B cell (primary cell): ENCODE measurements at regions not wholly inside any gene's neighbourhood (a gene's known extent, or its start where the extent isn't known, plus 50 kb on each side); places are given as distances from the start of the nearest gene placed in this dataset.
"Not testable (repeated sequence)": the region's sequence is repeated elsewhere in the genome, so short reads cannot be mapped to it uniquely, and the experiment has no call there.

Experiments
- ATAC-seq: fragments of 200-7000 bp; cut with Tn5 transposase; one replicate; pipeline ENCODE4 v1.10.0; 2021; ENCODE audit warnings: low read depth, mild to moderate bottlenecking, moderate number of reproducible peaks, moderate library complexity
- CTCF ChIA-PET: fragments of 350-600 bp; sonication (Branson Sonifier 250); formaldehyde crosslinking; loops from one replicate; lab custom pipeline; 2021; ENCODE audit warnings: antibody characterized with exemption, inconsistent platforms; lab: Charles Lee
- POLR2A ChIA-PET: fragments of 350-600 bp; sonication (Branson Sonifier 250); formaldehyde crosslinking; loops from one replicate; lab custom pipeline; 2021; ENCODE audit warnings: antibody characterized with exemption; lab: Charles Lee
- DNase-seq: peaks from one replicate; pipeline ENCODE4 v3.0.0; 2013
- H2AFZ ChIP-seq: 2 replicates; pipeline ENCODE4 v1.6.1; 2012; ENCODE audit warnings: mild to moderate bottlenecking, low read depth, low read length; ENCODE audit not compliant: insufficient read depth, poor library complexity, severe bottlenecking
- H3K27ac ChIP-seq, 2 donors: 1 replicate in 1 of 2; 2 replicates in 1 of 2; pipeline ENCODE4 v1.5.1; 2012 to 2013; ENCODE audit warnings: low read length in 2 of 2, mild to moderate bottlenecking in 2 of 2, moderate library complexity in 1 of 2
- H3K27me3 ChIP-seq, 4 experiments: fragments of 200-600 bp in 1 of 4; sonication (generic) in 1 of 4; replicated peaks in 1 of 4; 1 replicate in 2 of 4; 2 replicates in 2 of 4; pipeline versions ENCODE4 v1.6.1 to v1.7.0; 2013 to 2016; ENCODE audit warnings: low read length in 3 of 4, mild to moderate bottlenecking in 2 of 4, mixed read lengths in 1 of 4, moderate library complexity in 1 of 4; ENCODE audit not compliant: insufficient read depth in 4 of 4, control insufficient read depth in 3 of 4; ENCODE audit errors: control extremely low read depth in 1 of 4
- H3K36me3 ChIP-seq, 2 experiments: replicated peaks in 1 of 2; 1 replicate in 1 of 2; 2 replicates in 1 of 2; pipeline versions ENCODE4 v1.6.1 to v1.7.1; 2013; ENCODE audit warnings: low read length in 1 of 2; ENCODE audit not compliant: insufficient read depth in 2 of 2, control insufficient read depth in 1 of 2; ENCODE audit errors: control extremely low read depth in 1 of 2, extremely low read depth in 1 of 2
- H3K4me1 ChIP-seq, 2 donors: fragments of 200-600 bp in 1 of 2; sonication (generic) in 1 of 2; 1 replicate in 1 of 2; 2 replicates in 1 of 2; pipeline versions ENCODE4 v1.5.1 to v1.6.1; 2013 to 2017; ENCODE audit warnings: low read length in 2 of 2; ENCODE audit not compliant: control insufficient read depth in 2 of 2, insufficient read depth in 2 of 2
- H3K4me2 ChIP-seq: replicated peaks from 2 replicates; pipeline ENCODE3; 2012; ENCODE audit warnings: mild to moderate bottlenecking, low read depth, low read length; ENCODE audit not compliant: poor library complexity, severe bottlenecking
- H3K4me3 ChIP-seq, 5 experiments: fragments of 200-600 bp in 1 of 5; sonication (generic) in 1 of 5; 1 replicate in 3 of 5; 2 replicates in 2 of 5; pipeline versions ENCODE4 v1.5.1 to v1.7.0; 2011 to 2016; ENCODE audit warnings: low read length in 4 of 5, mild to moderate bottlenecking in 4 of 5, low read depth in 2 of 5, control low read depth in 1 of 5, moderate library complexity in 1 of 5; ENCODE audit not compliant: insufficient read depth in 1 of 5; ENCODE audit errors: control extremely low read depth in 1 of 5, extremely low read depth in 1 of 5
- H3K79me2 ChIP-seq: fragments of 200-600 bp; sonication (generic); one replicate; pipeline ENCODE4 v1.6.0; 2016; ENCODE audit warnings: low read length; ENCODE audit not compliant: control insufficient read depth, insufficient read depth
- H3K9ac ChIP-seq: fragments of 200-600 bp; sonication (generic); 2 replicates; pipeline ENCODE4 v1.6.1; 2017; ENCODE audit warnings: mild to moderate bottlenecking, low read length, moderate library complexity
- H3K9me3 ChIP-seq, 3 donors: one replicate each; pipeline versions ENCODE4 v1.6.1 to v1.7.1; 2013; ENCODE audit warnings: low read length in 2 of 3; ENCODE audit not compliant: control insufficient read depth in 2 of 3, insufficient read depth in 1 of 3; ENCODE audit errors: control extremely low read depth in 1 of 3
- H4K20me1 ChIP-seq: 2 replicates; pipeline ENCODE4 v1.6.0; 2012; ENCODE audit warnings: mild to moderate bottlenecking, low read length; ENCODE audit not compliant: insufficient read depth, control insufficient read depth, poor library complexity, severe bottlenecking
- H3K27ac Mint-ChIP-seq: one replicate; pipeline ENCODE4 v1.8.0; 2021; ENCODE audit warnings: mixed read lengths
- H3K27me3 Mint-ChIP-seq: one replicate; pipeline ENCODE4 v1.8.0; 2021; ENCODE audit warnings: mixed read lengths
- H3K4me1 Mint-ChIP-seq: one replicate; pipeline ENCODE4 v1.8.0; 2021; ENCODE audit warnings: mixed read lengths
- H3K4me3 Mint-ChIP-seq: one replicate; pipeline ENCODE4 v1.8.0; 2021; ENCODE audit warnings: mixed read lengths
- H3K9me3 Mint-ChIP-seq: one replicate; pipeline ENCODE4 v1.8.0; 2022; ENCODE audit warnings: mixed read lengths; ENCODE audit not compliant: insufficient read depth
- EZH2 ChIP-seq: IDR thresholded peaks from 2 replicates; pipeline ENCODE4 v1.6.1; 2012; ENCODE audit warnings: borderline replicate concordance, low read depth, mild to moderate bottlenecking, moderate library complexity, low read length; ENCODE audit not compliant: insufficient read depth, poor library complexity, severe bottlenecking
- WGBS: methylation state at CpG from one replicate; pipeline ENCODE4 v1.1.5; 2013; ENCODE audit warnings: missing lambda C conversion rate; ENCODE audit not compliant: insufficient coverage; 5-methylcytosine and 5-hydroxymethylcytosine counted together
- intact Hi-C: fragments of 100-400 bp; cut with micrococcal nuclease; formaldehyde crosslinking; loops from one replicate; pipeline ENCODE4 v1.10.0; 2022
- TF ChIP-seq, protein P1 (sequence below): fragments of 200-600 bp; IDR thresholded peaks from one replicate; pipeline ENCODE4 v1.8.0; 2022; ENCODE audit warnings: antibody characterized with exemption, mild to moderate bottlenecking

- H3K9me3 ChIP-seq, result no peaks in the 10 kb centered on the region
- Mint-ChIP-seq H3K27ac (no peak overlapping the region), H3K4me1 (peaks cover 3% of the 10 kb centered on the region), H3K9me3 (no peaks in the 10 kb centered on the region), H3K4me3 (no peak overlapping the region), H3K27me3 (peaks cover 22% of the 10 kb centered on the region)
- H3K27me3 ChIP-seq, result peaks cover 0 to 2% (median 0%) of the 10 kb centered on the region in 4 experiments
- no peaks in the 10 kb centered on the region for H3K79me2 ChIP-seq
- CTCF ChIA-PET, result no interaction called here
- POLR2A ChIA-PET, result no interaction called here
- no peak overlapping the region for H3K9ac ChIP-seq
- no peak overlapping the region for H2AFZ ChIP-seq
- no peak for DNase-seq
- intact Hi-C loops, result no loop called here
- TF ChIP-seq, protein P1, sequence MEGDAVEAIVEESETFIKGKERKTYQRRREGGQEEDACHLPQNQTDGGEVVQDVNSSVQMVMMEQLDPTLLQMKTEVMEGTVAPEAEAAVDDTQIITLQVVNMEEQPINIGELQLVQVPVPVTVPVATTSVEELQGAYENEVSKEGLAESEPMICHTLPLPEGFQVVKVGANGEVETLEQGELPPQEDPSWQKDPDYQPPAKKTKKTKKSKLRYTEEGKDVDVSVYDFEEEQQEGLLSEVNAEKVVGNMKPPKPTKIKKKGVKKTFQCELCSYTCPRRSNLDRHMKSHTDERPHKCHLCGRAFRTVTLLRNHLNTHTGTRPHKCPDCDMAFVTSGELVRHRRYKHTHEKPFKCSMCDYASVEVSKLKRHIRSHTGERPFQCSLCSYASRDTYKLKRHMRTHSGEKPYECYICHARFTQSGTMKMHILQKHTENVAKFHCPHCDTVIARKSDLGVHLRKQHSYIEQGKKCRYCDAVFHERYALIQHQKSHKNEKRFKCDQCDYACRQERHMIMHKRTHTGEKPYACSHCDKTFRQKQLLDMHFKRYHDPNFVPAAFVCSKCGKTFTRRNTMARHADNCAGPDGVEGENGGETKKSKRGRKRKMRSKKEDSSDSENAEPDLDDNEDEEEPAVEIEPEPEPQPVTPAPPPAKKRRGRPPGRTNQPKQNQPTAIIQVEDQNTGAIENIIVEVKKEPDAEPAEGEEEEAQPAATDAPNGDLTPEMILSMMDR, result no peak
- TF ChIP-seq EZH2, result no peak
- no peaks in the 10 kb centered on the region for H3K4me1 ChIP-seq
- no peaks in the 10 kb centered on the region for H4K20me1 ChIP-seq
- 92% methylated on average over 4 of the region's 4 CpGs for WGBS
- H3K4me2 ChIP-seq, result no peak overlapping the region
- H3K27ac ChIP-seq, result no peak overlapping the region
- no peaks in the 10 kb centered on the region for H3K36me3 ChIP-seq
- ATAC-seq, result no peak
- H3K4me3 ChIP-seq, result no peak overlapping the region
Measured at GRCh38 chr2:236786751-236787150, 217.1 kb downstream of the ACKR3 start.

DNA sequence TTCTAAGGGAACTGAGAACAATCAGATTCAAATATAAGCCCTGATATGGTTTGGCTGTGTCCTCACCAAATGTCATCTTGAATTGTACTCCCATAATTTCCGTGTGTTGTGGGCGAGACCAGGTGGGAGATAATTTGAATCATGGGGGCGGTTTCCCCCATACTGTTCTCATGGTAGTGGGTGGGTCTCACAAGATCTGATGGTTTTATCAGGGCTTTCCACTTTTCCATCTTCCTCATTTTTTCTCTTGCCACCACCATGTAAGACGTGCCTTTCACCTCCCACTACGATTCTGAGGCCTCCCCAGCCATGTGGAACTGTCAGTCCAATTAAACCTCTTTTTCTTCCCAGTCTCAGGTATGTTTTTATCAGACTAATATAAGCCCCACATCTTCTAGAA is 217.8 kb downstream of the ACKR3 start:
- H3K79me2 ChIP-seq, H3K4me1 Mint-ChIP-seq, H3K9me3 Mint-ChIP-seq, H3K27ac ChIP-seq, H3K9ac ChIP-seq, CTCF ChIA-PET, DNase-seq, H3K4me1 ChIP-seq, ATAC-seq, H3K4me3 ChIP-seq, H3K4me3 Mint-ChIP-seq, H3K4me2 ChIP-seq, H2AFZ ChIP-seq, H3K9me3 ChIP-seq, H3K36me3 ChIP-seq, H4K20me1 ChIP-seq, intact Hi-C loops, POLR2A ChIA-PET, H3K27me3 ChIP-seq, H3K27ac Mint-ChIP-seq: not testable (repeated sequence)
- H3K27me3 Mint-ChIP-seq, result peaks cover 22% of the 10 kb centered on the region
- 51% methylated on average over 3 of the region's 5 CpGs for WGBS
